GM12872 (cell line): ENCODE measurements at regions not wholly inside any gene's neighbourhood (a gene's known extent, or its start where the extent isn't known, plus 50 kb on each side); places are given as distances from the start of the nearest gene placed in this dataset.

ENCODE experiments used
- CTCF ChIP-seq: IDR thresholded peaks from 3 replicates; pipeline ENCODE4 v1.5.1; 2011; ENCODE audit warnings: low read depth, mild to moderate bottlenecking, low read length, moderate library complexity; ENCODE audit not compliant: insufficient read depth

GRCh38 chr5:27962198-27962597 lies 923.8 kb upstream of the CDH9 start:
- no peak for TF ChIP-seq CTCF

- no peak for TF ChIP-seq CTCF
These were observed 908.7 kb upstream of the CDH9 start for GRCh38 chr5:27947088-27947487.

GRCh38 chr5:27944471-27944870 lies 906.1 kb upstream of the CDH9 start:
- TF ChIP-seq CTCF, result no peak

GRCh38 chr5:27938989-27939388 lies 900.6 kb upstream of the CDH9 start:
- no peak for TF ChIP-seq CTCF

- TF ChIP-seq CTCF, result no peak
These were observed 889.7 kb upstream of the CDH9 start for GRCh38 chr5:27928060-27928459.

- TF ChIP-seq CTCF, result no peak
These were observed 872.8 kb upstream of the CDH9 start for GRCh38 chr5:27911216-27911615.

- no peak for TF ChIP-seq CTCF
These were observed 870.0 kb upstream of the CDH9 start for GRCh38 chr5:27908341-27908740.
